ENCODE measurements at regions not wholly inside any gene's neighbourhood (a gene's known extent, or its start where the extent isn't known, plus 50 kb on each side); places are given as distances from the start of the nearest gene placed in this dataset.

GRCh38 chr3:102972350-102972749, 537.5 kb downstream of the ZPLD1 start:
- TF ChIP-seq CTCF (IDR thresholded peaks at IDR 0.05; ENCODE audit: low read depth, low read length, missing control alignments) = no peak
- no peak for DNase-seq (ENCODE audit: low read depth)
- H3K4me3 ChIP-seq (ENCODE audit: low read depth, low read length) = no peak overlapping the region

- TF ChIP-seq CTCF (IDR thresholded peaks at IDR 0.05; ENCODE audit: low read depth, low read length, missing control alignments) = no peak
- DNase-seq (ENCODE audit: low read depth) = no peak
- H3K4me3 ChIP-seq (ENCODE audit: low read depth, low read length) = no peak overlapping the region
Measured at GRCh38 chr3:102974333-102974732, 539.5 kb downstream of the ZPLD1 start.

GRCh38 chr3:102979191-102979590, 544.4 kb downstream of the ZPLD1 start:
- DNase-seq (ENCODE audit: low read depth) = no peak
- TF ChIP-seq CTCF (IDR thresholded peaks at IDR 0.05; ENCODE audit: low read depth, low read length, missing control alignments) = no peak
- no peak overlapping the region for H3K4me3 ChIP-seq (ENCODE audit: low read depth, low read length)

GRCh38 chr3:102979682-102980354, 545.0 kb downstream of the ZPLD1 start:
- no peak for TF ChIP-seq CTCF (IDR thresholded peaks at IDR 0.05; ENCODE audit: low read depth, low read length, missing control alignments)
- no peak overlapping the region for H3K4me3 ChIP-seq (ENCODE audit: low read depth, low read length)
- no peak for DNase-seq (ENCODE audit: low read depth)

- DNase-seq (ENCODE audit: low read depth) = no peak
- H3K4me3 ChIP-seq (ENCODE audit: low read depth, low read length) = no peak overlapping the region
- no peak for TF ChIP-seq CTCF (IDR thresholded peaks at IDR 0.05; ENCODE audit: low read depth, low read length, missing control alignments)
Measured at GRCh38 chr3:102980355-102980696, 545.5 kb downstream of the ZPLD1 start.

GRCh38 chr3:103002425-103003176, 567.8 kb downstream of the ZPLD1 start:
- no peak overlapping the region for H3K4me3 ChIP-seq (ENCODE audit: low read depth, low read length)
- DNase-seq (ENCODE audit: low read depth) = no peak
- TF ChIP-seq CTCF (IDR thresholded peaks at IDR 0.05; ENCODE audit: low read depth, low read length, missing control alignments) = no peak

Data from GM12864 (cell line).